ENCODE measurements at regions not wholly inside any gene's neighbourhood (a gene's known extent, or its start where the extent isn't known, plus 50 kb on each side); places are given as distances from the start of the nearest gene placed in this dataset.

DNA sequence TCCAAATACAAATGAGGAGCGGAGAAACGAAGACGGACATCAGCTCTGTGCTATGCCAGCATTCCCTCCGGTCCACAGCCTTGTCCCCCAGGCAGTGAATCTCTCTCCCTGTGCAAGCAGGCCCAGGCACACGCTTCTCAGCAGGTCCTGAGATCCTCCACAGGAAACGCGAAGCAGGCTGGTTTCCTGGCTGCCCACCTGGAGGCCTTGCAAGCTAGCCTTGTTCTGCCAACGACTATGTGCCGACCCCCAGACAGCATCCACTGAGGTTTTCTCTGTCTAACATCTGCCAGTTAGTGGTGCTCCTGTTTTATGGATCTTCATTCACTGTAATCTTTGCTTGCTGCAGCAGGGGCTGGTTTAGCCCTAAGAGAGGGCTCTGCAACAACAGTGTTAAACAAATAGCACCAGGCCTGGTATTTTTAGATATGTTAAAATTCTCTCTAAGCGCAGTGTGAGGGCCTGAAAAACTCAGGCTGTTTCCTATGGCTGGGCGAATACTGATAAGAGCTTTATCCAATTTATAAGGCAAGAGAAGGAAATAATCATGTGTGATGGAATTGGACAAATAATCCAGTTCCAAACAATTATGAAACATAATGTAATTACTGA is 386.0 kb upstream of the ARID1B start:
- Histone ChIP-seq H3K36me3 (no peaks in the 10 kb centered on the region), H3K9me3 (no peaks in the 10 kb centered on the region), H3K4me1 (peaks cover 9% of the 10 kb centered on the region; the same call in 1 of the 2 replicates), H3K4me3 (ENCODE audit: low read depth, low read length) (no peak overlapping the region), H3K27me3 (no peaks in the 10 kb centered on the region)
- DNase-seq: peak; percentile 19
- TF ChIP-seq, protein P1, sequence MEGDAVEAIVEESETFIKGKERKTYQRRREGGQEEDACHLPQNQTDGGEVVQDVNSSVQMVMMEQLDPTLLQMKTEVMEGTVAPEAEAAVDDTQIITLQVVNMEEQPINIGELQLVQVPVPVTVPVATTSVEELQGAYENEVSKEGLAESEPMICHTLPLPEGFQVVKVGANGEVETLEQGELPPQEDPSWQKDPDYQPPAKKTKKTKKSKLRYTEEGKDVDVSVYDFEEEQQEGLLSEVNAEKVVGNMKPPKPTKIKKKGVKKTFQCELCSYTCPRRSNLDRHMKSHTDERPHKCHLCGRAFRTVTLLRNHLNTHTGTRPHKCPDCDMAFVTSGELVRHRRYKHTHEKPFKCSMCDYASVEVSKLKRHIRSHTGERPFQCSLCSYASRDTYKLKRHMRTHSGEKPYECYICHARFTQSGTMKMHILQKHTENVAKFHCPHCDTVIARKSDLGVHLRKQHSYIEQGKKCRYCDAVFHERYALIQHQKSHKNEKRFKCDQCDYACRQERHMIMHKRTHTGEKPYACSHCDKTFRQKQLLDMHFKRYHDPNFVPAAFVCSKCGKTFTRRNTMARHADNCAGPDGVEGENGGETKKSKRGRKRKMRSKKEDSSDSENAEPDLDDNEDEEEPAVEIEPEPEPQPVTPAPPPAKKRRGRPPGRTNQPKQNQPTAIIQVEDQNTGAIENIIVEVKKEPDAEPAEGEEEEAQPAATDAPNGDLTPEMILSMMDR (IDR thresholded peaks at IDR 0.05; ENCODE audit: low read depth, low read length): no peak

DNA sequence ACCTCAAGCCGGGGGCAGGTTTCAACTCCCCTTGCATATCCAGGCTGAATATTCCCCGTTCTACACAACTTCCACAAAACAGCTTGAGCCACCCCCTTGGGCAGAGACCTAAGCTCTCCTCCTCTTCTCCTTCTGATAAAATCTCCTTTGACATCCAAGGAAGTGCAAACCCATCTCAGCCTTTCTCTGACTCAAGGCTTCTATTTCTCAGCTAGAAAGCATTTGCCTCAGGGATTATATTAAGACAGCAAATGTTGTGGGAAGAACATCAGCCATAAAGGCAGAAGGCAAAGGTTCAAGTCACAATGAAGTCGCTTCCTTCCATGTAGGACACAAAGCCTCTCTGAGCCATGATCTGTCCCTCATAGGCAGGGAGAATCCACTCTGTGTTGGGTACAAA is 386.6 kb upstream of the ARID1B start:
- DNase-seq: no peak
- H3K4me3 ChIP-seq (ENCODE audit: low read depth, low read length): no peak overlapping the region
- H3K4me1 ChIP-seq: peaks cover 9% of the 10 kb centered on the region; the same call in 1 of the 2 replicates
- H3K36me3 ChIP-seq: no peaks in the 10 kb centered on the region
- TF ChIP-seq, protein P1 (IDR thresholded peaks at IDR 0.05; ENCODE audit: low read depth, low read length): no peak
- no peaks in the 10 kb centered on the region for H3K27me3 ChIP-seq
- H3K9me3 ChIP-seq: no peaks in the 10 kb centered on the region; the same call in 1 of the 2 replicates

DNA sequence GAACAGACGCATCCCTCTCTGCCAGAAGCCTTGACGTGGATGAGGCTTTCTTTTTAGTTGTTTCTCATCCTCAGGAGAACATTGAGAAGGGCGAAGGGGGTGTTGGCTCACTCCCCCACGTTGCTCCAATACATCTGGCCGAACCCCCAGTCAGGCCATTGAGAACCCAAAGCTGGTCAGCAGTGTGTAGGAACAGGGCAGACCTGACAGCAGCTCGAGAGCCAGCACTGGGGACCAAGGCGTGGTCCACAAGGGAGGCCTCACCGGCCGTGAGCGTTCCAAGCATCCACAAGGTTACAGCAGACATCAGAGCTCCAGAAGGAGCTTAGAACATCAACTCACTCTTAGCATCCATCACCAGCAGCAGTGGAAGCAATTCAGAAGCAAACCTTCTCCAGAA is 387.9 kb upstream of the ARID1B start:
- Histone ChIP-seq H3K9me3 (no peaks in the 10 kb centered on the region; the same call in 1 of the 2 replicates), H3K27me3 (no peaks in the 10 kb centered on the region), H3K36me3 (no peaks in the 10 kb centered on the region), H3K4me3 (ENCODE audit: low read depth, low read length) (no peak overlapping the region), H3K4me1 (peaks cover 9% of the 10 kb centered on the region; the same call in 1 of the 2 replicates)
- TF ChIP-seq, protein P1 (IDR thresholded peaks at IDR 0.05; ENCODE audit: low read depth, low read length): no peak
- DNase-seq: no peak

DNA sequence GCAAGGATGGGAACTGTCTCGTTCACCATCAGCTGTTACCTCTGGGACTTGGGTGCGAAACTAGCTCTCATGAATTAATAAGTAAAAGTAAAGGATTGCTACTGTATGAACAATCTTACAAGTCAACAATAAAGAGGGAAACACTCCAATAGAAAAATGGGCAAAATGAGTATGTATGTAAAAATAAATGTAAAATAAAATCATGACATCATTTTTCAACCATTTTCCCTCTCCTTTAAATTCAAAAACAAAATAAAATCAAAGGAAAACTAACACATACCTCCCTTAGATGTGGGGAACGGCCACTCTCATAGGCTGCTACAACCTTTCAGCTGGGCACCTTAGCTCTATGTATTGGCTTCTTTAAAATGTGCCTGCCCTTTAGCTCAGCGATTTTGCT is 389.7 kb upstream of the ARID1B start:
- DNase-seq: no peak
- no peaks in the 10 kb centered on the region; the same call in 1 of the 2 replicates for H3K9me3 ChIP-seq
- TF ChIP-seq, protein P1 (IDR thresholded peaks at IDR 0.05; ENCODE audit: low read depth, low read length): no peak
- no peaks in the 10 kb centered on the region for H3K36me3 ChIP-seq
- H3K27me3 ChIP-seq: no peaks in the 10 kb centered on the region
- no peak overlapping the region for H3K4me3 ChIP-seq (ENCODE audit: low read depth, low read length)
- H3K4me1 ChIP-seq: peaks cover 9% of the 10 kb centered on the region; the same call in 1 of the 2 replicates

DNA sequence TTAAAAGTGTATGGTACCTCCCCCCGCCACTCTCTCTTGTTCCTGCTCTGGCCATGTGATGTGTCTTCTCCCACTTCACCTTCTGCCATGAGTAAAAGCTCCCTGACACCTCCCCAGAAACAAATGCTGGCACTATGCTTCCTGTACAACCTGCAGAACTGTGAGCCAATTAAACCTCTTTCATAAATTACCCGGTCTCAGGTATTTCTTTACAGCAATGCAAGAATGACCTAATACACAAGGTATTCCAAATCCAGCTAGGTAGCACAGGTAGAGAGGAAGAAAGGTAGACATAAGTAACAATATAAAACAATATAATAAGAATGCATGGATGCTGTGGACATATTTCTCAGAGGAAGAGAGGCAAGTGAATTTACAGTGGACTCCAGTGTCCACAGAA is 394.1 kb upstream of the ARID1B start:
- Histone ChIP-seq H3K36me3 (no peaks in the 10 kb centered on the region), H3K4me3 (ENCODE audit: low read depth, low read length) (no peak overlapping the region), H3K27me3 (no peaks in the 10 kb centered on the region), H3K4me1 (peaks cover 15% of the 10 kb centered on the region), H3K9me3 (no peaks in the 10 kb centered on the region; the same call in 1 of the 2 replicates)
- TF ChIP-seq, protein P1 (IDR thresholded peaks at IDR 0.05; ENCODE audit: low read depth, low read length): no peak
- no peak for DNase-seq

Data from BE2C (cell line).